A673 (cell line): ENCODE measurements at regions not wholly inside any gene's neighbourhood (a gene's known extent, or its start where the extent isn't known, plus 50 kb on each side); places are given as distances from the start of the nearest gene placed in this dataset.

ENCODE experiments used
- BruUV-seq: library from RNA; stranded (reverse); fragments of 400-500 nt; replicated peaks from 2 replicates; lab custom pipeline; 2021; lab: Mats Ljungman, UMichigan
- CTCF ChIA-PET: fragments of 300-600 bp; sonication (Branson Sonifier 250); formaldehyde crosslinking; loops from one replicate; lab custom pipeline; 2022; ENCODE audit warnings: antibody characterized with exemption; lab: Charles Lee
- POLR2A ChIA-PET: fragments of 300-600 bp; sonication (Branson Sonifier 250); formaldehyde crosslinking; loops from one replicate; lab custom pipeline; 2022; ENCODE audit warnings: antibody characterized with exemption; ENCODE audit not compliant: low non-redundant PET; lab: Charles Lee
- DNase-seq: peaks from one replicate; pipeline ENCODE4 v3.0.0-alpha.2; 2015; ENCODE audit warnings: low spot score
- H3K27ac ChIP-seq: fragments of 200-600 bp; sonication (generic); 2 replicates; pipeline ENCODE4 v1.5.1; 2016; ENCODE audit warnings: mixed run types, low read depth, mild to moderate bottlenecking, mixed read lengths, antibody characterized with exemption, low read length; ENCODE audit not compliant: poor library complexity, severe bottlenecking
- H3K27me3 ChIP-seq: fragments of 200-600 bp; sonication (generic); replicated peaks from 2 replicates; pipeline ENCODE4 v1.6.1; 2017; ENCODE audit warnings: mixed run types, low read depth, mild to moderate bottlenecking, mixed read lengths, antibody characterized with exemption, low read length; ENCODE audit not compliant: insufficient read depth, poor library complexity
- H3K36me3 ChIP-seq: fragments of 200-600 bp; sonication (generic); 2 replicates; pipeline ENCODE4 v1.6.1; 2016; ENCODE audit warnings: mixed run types, mild to moderate bottlenecking, mixed read lengths, antibody characterized with exemption, low read length; ENCODE audit not compliant: insufficient read depth, poor library complexity, severe bottlenecking
- H3K4me1 ChIP-seq: fragments of 200-600 bp; sonication (generic); 2 replicates; pipeline ENCODE4 v1.6.1; 2017; ENCODE audit warnings: mixed run types, mild to moderate bottlenecking, mixed read lengths, antibody characterized with exemption, low read length; ENCODE audit not compliant: insufficient read depth, poor library complexity, severe bottlenecking
- H3K4me3 ChIP-seq: fragments of 200-600 bp; sonication (generic); 2 replicates; pipeline ENCODE4 v1.5.1; 2016; ENCODE audit warnings: low read depth, mixed run types, mild to moderate bottlenecking, mixed read lengths, low read length; ENCODE audit not compliant: poor library complexity, severe bottlenecking
- H3K9me3 ChIP-seq: fragments of 200-600 bp; sonication (generic); 2 replicates; pipeline ENCODE4 v1.6.1; 2016; ENCODE audit warnings: mixed run types, low read depth, mild to moderate bottlenecking, mixed read lengths, antibody characterized with exemption, low read length; ENCODE audit not compliant: poor library complexity, severe bottlenecking
- CTCF ChIP-seq: fragments of 300-800, 200-600 bp; sonication (generic); conservative IDR thresholded peaks from 2 replicates; pipeline ENCODE4 v1.5.1; 2017; ENCODE audit warnings: low read depth, mild to moderate bottlenecking, antibody characterized with exemption, low read length, moderate library complexity, mixed read lengths
- EZH2 ChIP-seq: fragments of 200-600 bp; sonication (generic); IDR thresholded peaks from 2 replicates; pipeline ENCODE4 v1.6.1; 2017; ENCODE audit warnings: borderline replicate concordance, low read depth, mild to moderate bottlenecking, mixed read lengths, antibody characterized with exemption, low read length; ENCODE audit not compliant: poor library complexity, severe bottlenecking
- intact Hi-C: fragments of 100-400 bp; cut with micrococcal nuclease; formaldehyde crosslinking; loops from one replicate; pipeline ENCODE4 v1.10.0; 2022; ENCODE audit not compliant: unreplicated experiment

GRCh38 chr6:88490195-88490907 is 324.2 kb upstream of the CNR1 start:
- ChIA-PET CTCF (no interaction called here), POLR2A (no interaction called here)
- no peak for TF ChIP-seq EZH2
- TF ChIP-seq CTCF, result no peak
- no peak overlapping the region for H3K4me3 ChIP-seq
- no TSS peak for BruUV-seq
- H3K9me3 ChIP-seq, result no peaks in the 10 kb centered on the region
- H3K27ac ChIP-seq, result no peak overlapping the region
- intact Hi-C loops, result loop anchor here (10.0 kb wide), 1 partner anchor 374 kb away; no protein-coding TSS in a partner anchor
- H3K27me3 ChIP-seq, result no peaks in the 10 kb centered on the region
- no peaks in the 10 kb centered on the region for H3K36me3 ChIP-seq
- DNase-seq, result peak; percentile 6
- H3K4me1 ChIP-seq, result no peaks in the 10 kb centered on the region

GRCh38 chr6:88483424-88483823 is 317.3 kb upstream of the CNR1 start:
- no peaks in the 10 kb centered on the region for H3K9me3 ChIP-seq
- H3K4me1 ChIP-seq, result no peaks in the 10 kb centered on the region
- TF ChIP-seq CTCF (no peak), EZH2 (no peak)
- DNase-seq, result no peak
- H3K27me3 ChIP-seq, result no peaks in the 10 kb centered on the region
- ChIA-PET CTCF (no interaction called here), POLR2A (no interaction called here)
- intact Hi-C loops, result no loop called here
- H3K27ac ChIP-seq, result no peak overlapping the region
- no peak overlapping the region for H3K4me3 ChIP-seq
- no TSS peak for BruUV-seq
- no peaks in the 10 kb centered on the region for H3K36me3 ChIP-seq

- POLR2A ChIA-PET, result no interaction called here
- DNase-seq, result no peak
Measured at GRCh38 chr6:88482465-88482864, 316.3 kb upstream of the CNR1 start.

More at GRCh38 chr6:88482465-88482864, 316.3 kb upstream of the CNR1 start:
- no peaks in the 10 kb centered on the region for H3K9me3 ChIP-seq
- TF ChIP-seq CTCF (no peak), EZH2 (no peak)
- H3K36me3 ChIP-seq, result no peaks in the 10 kb centered on the region
- intact Hi-C loops, result no loop called here
- no peak overlapping the region for H3K4me3 ChIP-seq
- no peaks in the 10 kb centered on the region for H3K4me1 ChIP-seq
- no TSS peak for BruUV-seq
- H3K27me3 ChIP-seq, result peaks cover 4% of the 10 kb centered on the region
- no peak overlapping the region for H3K27ac ChIP-seq
- CTCF ChIA-PET, result no interaction called here
